ENCODE measurements at regions not wholly inside any gene's neighbourhood (a gene's known extent, or its start where the extent isn't known, plus 50 kb on each side); places are given as distances from the start of the nearest gene placed in this dataset.
A peak's percentile ranks its signal among the peaks of the same experiment; 100 is the strongest.
"Not testable (repeated sequence)": the region's sequence is repeated elsewhere in the genome, so short reads cannot be mapped to it uniquely, and the experiment has no call there.

GRCh38 chr10:61271127-61271780 is 181.9 kb downstream of the TMEM26 start:
- peak; percentile 16 for DNase-seq (ENCODE audit: low spot score)

- DNase-seq (ENCODE audit: low spot score) = no peak
These were observed 189.7 kb downstream of the TMEM26 start for GRCh38 chr10:61263518-61263917.

- DNase-seq (ENCODE audit: low spot score) = no peak
These were observed 190.5 kb downstream of the TMEM26 start for GRCh38 chr10:61262486-61263261.

- DNase-seq (ENCODE audit: low spot score) = no peak
These were observed 195.2 kb downstream of the TMEM26 start for GRCh38 chr10:61257956-61258496.

GRCh38 chr10:61257136-61257535 is 196.0 kb downstream of the TMEM26 start:
- no peak for DNase-seq (ENCODE audit: low spot score)

GRCh38 chr10:61252326-61252725 is 200.9 kb downstream of the TMEM26 start:
- not testable (repeated sequence) for DNase-seq (ENCODE audit: low spot score)

GRCh38 chr10:61251089-61251488 is 202.1 kb downstream of the TMEM26 start:
- DNase-seq (ENCODE audit: low spot score) = no peak

GRCh38 chr10:61250131-61250530 is 203.1 kb downstream of the TMEM26 start:
- no peak for DNase-seq (ENCODE audit: low spot score)

- no peak for DNase-seq (ENCODE audit: low spot score)
These were observed 205.2 kb downstream of the TMEM26 start for GRCh38 chr10:61248013-61248412.

GRCh38 chr10:61244261-61244775 is 208.9 kb downstream of the TMEM26 start:
- DNase-seq (ENCODE audit: low spot score) = no peak

- no peak for DNase-seq (ENCODE audit: low spot score)
These were observed 220.4 kb downstream of the TMEM26 start for GRCh38 chr10:61232780-61233179.

- DNase-seq (ENCODE audit: low spot score) = no peak
These were observed 227.2 kb downstream of the TMEM26 start for GRCh38 chr10:61225939-61226338.

GRCh38 chr10:61223576-61223975 is 229.6 kb downstream of the TMEM26 start:
- DNase-seq (ENCODE audit: low spot score) = no peak

GRCh38 chr10:61219696-61220095 is 233.5 kb downstream of the TMEM26 start:
- no peak for DNase-seq (ENCODE audit: low spot score)

- no peak for DNase-seq (ENCODE audit: low spot score)
These were observed 235.2 kb downstream of the TMEM26 start for GRCh38 chr10:61217851-61218565.

GRCh38 chr10:61215246-61215645 is 237.9 kb downstream of the TMEM26 start:
- no peak for DNase-seq (ENCODE audit: low spot score)

GRCh38 chr10:61211468-61211867 is 241.7 kb downstream of the TMEM26 start:
- DNase-seq (ENCODE audit: low spot score) = no peak

- no peak for DNase-seq (ENCODE audit: low spot score)
These were observed 253.1 kb upstream of the RHOBTB1 start for GRCh38 chr10:61197057-61197456.

GRCh38 chr10:61195211-61195610 is 251.2 kb upstream of the RHOBTB1 start:
- no peak for DNase-seq (ENCODE audit: low spot score)

GRCh38 chr10:61192589-61192988 is 248.6 kb upstream of the RHOBTB1 start:
- DNase-seq (ENCODE audit: low spot score) = not testable (repeated sequence)

- no peak for DNase-seq (ENCODE audit: low spot score)
These were observed 248.1 kb upstream of the RHOBTB1 start for GRCh38 chr10:61192042-61192441.

- DNase-seq (ENCODE audit: low spot score) = no peak
These were observed 245.9 kb upstream of the RHOBTB1 start for GRCh38 chr10:61189912-61190311.
